H9 (cell line): ENCODE measurements at regions not wholly inside any gene's neighbourhood (a gene's known extent, or its start where the extent isn't known, plus 50 kb on each side); places are given as distances from the start of the nearest gene placed in this dataset.

Source experiments
- DNase-seq: peaks from one replicate; pipeline ENCODE4 v3.0.0-alpha.2; 2017
- H2AFZ ChIP-seq: one replicate; pipeline ENCODE4 v1.6.1; 2013; ENCODE audit warnings: mild to moderate bottlenecking, low read length, control low read depth, moderate library complexity
- H2AK5ac ChIP-seq: 2 replicates; pipeline ENCODE4 v1.6.1; 2013; ENCODE audit warnings: low read length, control low read depth, mixed read lengths; ENCODE audit not compliant: insufficient read length
- H2BK120ac ChIP-seq: one replicate; pipeline ENCODE4 v1.6.1; 2013; ENCODE audit warnings: low read depth, mild to moderate bottlenecking, low read length, control low read depth, inconsistent platforms; ENCODE audit not compliant: poor library complexity, severe bottlenecking
- H2BK12ac ChIP-seq: 2 replicates; pipeline ENCODE4 v1.6.1; 2013; ENCODE audit warnings: low read length, control low read depth, mixed read lengths, low read depth; ENCODE audit not compliant: insufficient read length
- H2BK15ac ChIP-seq: 2 replicates; pipeline ENCODE4 v1.6.1; 2013; ENCODE audit warnings: low read depth, low read length, control low read depth
- H2BK20ac ChIP-seq: one replicate; pipeline ENCODE4 v1.6.1; 2013; ENCODE audit warnings: low read depth, mild to moderate bottlenecking, low read length, control low read depth, inconsistent platforms; ENCODE audit not compliant: poor library complexity, severe bottlenecking
- H2BK5ac ChIP-seq: 2 replicates; pipeline ENCODE4 v1.6.1; 2013; ENCODE audit warnings: low read length, control low read depth, mixed read lengths; ENCODE audit not compliant: insufficient read length
- H3K14ac ChIP-seq: 2 replicates; pipeline ENCODE4 v1.6.1; 2013; ENCODE audit warnings: low read length, control low read depth; ENCODE audit not compliant: insufficient read depth
- H3K18ac ChIP-seq: 2 replicates; pipeline ENCODE4 v1.6.1; 2013; ENCODE audit warnings: low read depth, mild to moderate bottlenecking, mixed read lengths, low read length, control low read depth; ENCODE audit not compliant: insufficient read length
- H3K23ac ChIP-seq: 2 replicates; pipeline ENCODE4 v1.6.1; 2013; ENCODE audit warnings: low read length, control low read depth, mixed read lengths, low read depth; ENCODE audit not compliant: insufficient read length
- H3K23me2 ChIP-seq: 2 replicates; pipeline ENCODE4 v1.6.1; 2013; ENCODE audit warnings: low read depth, mild to moderate bottlenecking, mixed read lengths, low read length, control low read depth; ENCODE audit not compliant: insufficient read length, poor library complexity, severe bottlenecking
- H3K27ac ChIP-seq: 2 replicates; pipeline ENCODE4 v1.5.1; 2013; ENCODE audit warnings: low read length, control low read depth, mixed read lengths, low read depth; ENCODE audit not compliant: insufficient read length
- H3K27me3 ChIP-seq: 2 replicates; pipeline ENCODE4 v1.6.1; 2013; ENCODE audit warnings: low read length, control low read depth, inconsistent platforms; ENCODE audit not compliant: insufficient read depth
- H3K4ac ChIP-seq: 2 replicates; pipeline ENCODE4 v1.6.1; 2013; ENCODE audit warnings: low read depth, mild to moderate bottlenecking, control low read depth, inconsistent platforms, low read length, moderate library complexity
- H3K4me1 ChIP-seq: 2 replicates; pipeline ENCODE4 v1.6.1; 2013; ENCODE audit warnings: low read length, control low read depth, inconsistent platforms; ENCODE audit not compliant: insufficient read depth
- H3K4me2 ChIP-seq: 2 replicates; pipeline ENCODE4 v1.6.1; 2013; ENCODE audit warnings: low read length, control low read depth, mixed read lengths; ENCODE audit not compliant: insufficient read length, insufficient read depth
- H3K56ac ChIP-seq: 2 replicates; pipeline ENCODE4 v1.6.1; 2013; ENCODE audit warnings: low read depth, mild to moderate bottlenecking, mixed read lengths, low read length, control low read depth; ENCODE audit not compliant: insufficient read length
- H3K79me1 ChIP-seq: 2 replicates; pipeline ENCODE4 v1.6.1; 2013; ENCODE audit warnings: low read depth, mild to moderate bottlenecking, moderate library complexity, low read length, control low read depth, inconsistent platforms; ENCODE audit not compliant: insufficient read depth, poor library complexity, severe bottlenecking
- H3K79me2 ChIP-seq: 2 replicates; pipeline ENCODE4 v1.6.1; 2013; ENCODE audit warnings: low read length, control low read depth, inconsistent platforms; ENCODE audit not compliant: insufficient read depth
- H3K9ac ChIP-seq: 2 replicates; pipeline ENCODE4 v1.6.1; 2013; ENCODE audit warnings: low read length, control low read depth, mixed read lengths; ENCODE audit not compliant: insufficient read length; ENCODE audit errors: extremely low read depth
- H3K9me3 ChIP-seq: one replicate; pipeline ENCODE4 v1.6.1; 2013; ENCODE audit warnings: low read depth, low read length, inconsistent platforms; ENCODE audit not compliant: control insufficient read depth
- H3T11ph ChIP-seq: one replicate; pipeline ENCODE4 v1.6.1; 2013; ENCODE audit warnings: mild to moderate bottlenecking, low read length, control low read depth, inconsistent platforms
- H4K20me1 ChIP-seq: one replicate; pipeline ENCODE4 v1.6.1; 2013; ENCODE audit not compliant: control insufficient read depth, insufficient read length, insufficient read depth
- H4K5ac ChIP-seq: 2 replicates; pipeline ENCODE4 v1.6.1; 2013; ENCODE audit warnings: low read depth, mild to moderate bottlenecking, mixed read lengths, low read length, control low read depth; ENCODE audit not compliant: insufficient read length
- H4K8ac ChIP-seq: replicated peaks from 2 replicates; pipeline ENCODE4 v1.6.1; 2013; ENCODE audit warnings: low read length, control low read depth, mixed read lengths, low read depth; ENCODE audit not compliant: insufficient read length
- H4K91ac ChIP-seq: 2 replicates; pipeline ENCODE4 v1.6.1; 2013; ENCODE audit warnings: low read depth, mild to moderate bottlenecking, moderate library complexity, mixed read lengths, low read length, control low read depth; ENCODE audit not compliant: insufficient read length
- H3K27ac Mint-ChIP-seq, 3 experiments: 2 replicates in 2 of 3; 3 replicates in 1 of 3; pipeline ENCODE4 v1.8.0; 2020 to 2021; ENCODE audit warnings: mixed read lengths in 3 of 3, mild to moderate bottlenecking in 1 of 3, moderate library complexity in 1 of 3
- H3K27me3 Mint-ChIP-seq: 2 replicates; pipeline ENCODE4 v1.8.0; 2021; ENCODE audit warnings: low read depth, mild to moderate bottlenecking, moderate library complexity, mixed read lengths
- H3K36me3 Mint-ChIP-seq, 3 experiments: 2 replicates in 2 of 3; 3 replicates in 1 of 3; pipeline ENCODE4 v1.8.0; 2020 to 2021; ENCODE audit warnings: low read depth in 3 of 3, mixed read lengths in 3 of 3; ENCODE audit not compliant: insufficient read depth in 1 of 3
- H3K4me1 Mint-ChIP-seq, 2 experiments: 2 replicates each; pipeline ENCODE4 v1.8.0; 2020; ENCODE audit warnings: mixed read lengths in 2 of 2
- H3K4me3 Mint-ChIP-seq, 2 experiments: 2 replicates in 1 of 2; 3 replicates in 1 of 2; pipeline ENCODE4 v1.8.0; 2020 to 2021; ENCODE audit warnings: mild to moderate bottlenecking in 2 of 2, mixed read lengths in 2 of 2, moderate library complexity in 1 of 2
- H3K9me3 Mint-ChIP-seq, 2 experiments: 2 replicates in 1 of 2; 3 replicates in 1 of 2; pipeline ENCODE4 v1.8.0; 2020; ENCODE audit warnings: mild to moderate bottlenecking in 2 of 2, mixed read lengths in 2 of 2, moderate library complexity in 1 of 2
- CTCF ChIP-seq: fragments of 200-600 bp; sonication (generic); conservative IDR thresholded peaks from 3 replicates; pipeline ENCODE4 v1.8.0; 2021; ENCODE audit warnings: antibody characterized with exemption, mild to moderate bottlenecking
- WGBS: extraction: QIAGEN DNeasy Blood & Tissue Kit; methylation state at CpG from one replicate; pipeline ENCODE4 v1.1.7; 2013; ENCODE audit warnings: missing lambda C conversion rate, low lambda C conversion rate, mixed read lengths; ENCODE audit not compliant: insufficient read length; ENCODE audit errors: extremely low coverage; 5-methylcytosine and 5-hydroxymethylcytosine counted together

GRCh38 chr20:47989957-47990356 lies 204.7 kb upstream of the SULF2 start:
- no CpG with 5 or more reads among the region's 4 CpGs for WGBS
- Histone ChIP-seq H4K5ac (no peak overlapping the region), H3K27me3 (no peaks in the 10 kb centered on the region), H3K9me3 (peaks cover 14% of the 10 kb centered on the region), H3K4me2 (no peak overlapping the region), H2BK5ac (no peak overlapping the region), H3K56ac (no peak overlapping the region), H3K4me1 (no peaks in the 10 kb centered on the region), H3K23me2 (no peaks in the 10 kb centered on the region), H4K8ac (no peak overlapping the region), H4K20me1 (no peaks in the 10 kb centered on the region), H2BK20ac (no peak overlapping the region), H2AK5ac (no peak overlapping the region), H2BK120ac (no peak overlapping the region), H3K79me2 (no peaks in the 10 kb centered on the region), H3K18ac (no peak overlapping the region), H3K4ac (no peak overlapping the region), H2BK15ac (no peak overlapping the region), H3K14ac (no peak overlapping the region), H4K91ac (no peak overlapping the region), H3K27ac (no peak overlapping the region), H2AFZ (no peak overlapping the region), H3T11ph (no peak overlapping the region), H3K79me1 (no peaks in the 10 kb centered on the region), H3K23ac (no peak overlapping the region), H2BK12ac (no peak overlapping the region), H3K9ac (no peak overlapping the region)
- DNase-seq: no peak
- Mint-ChIP-seq H3K27me3 (peaks cover 2% of the 10 kb centered on the region; the same call in 1 of the 2 replicates), H3K4me3 (no peak overlapping the region), H3K27ac (no peak overlapping the region), H3K9me3 (peaks cover 22 to 27% of the 10 kb centered on the region in 2 experiments), H3K36me3 (peaks cover 11 to 28% (median 17%) of the 10 kb centered on the region in 3 experiments), H3K4me1 (peaks cover 15 to 27% of the 10 kb centered on the region in 2 experiments)
- TF ChIP-seq CTCF: no peak
